GM12878 (cell line): ENCODE measurements at regions not wholly inside any gene's neighbourhood (a gene's known extent, or its start where the extent isn't known, plus 50 kb on each side); places are given as distances from the start of the nearest gene placed in this dataset.

Experiments used
- ATF2 ChIP-seq: IDR thresholded peaks from 2 replicates; pipeline ENCODE4 v1.6.1; 2012; ENCODE audit warnings: low read length, inconsistent platforms
- CREB1 ChIP-seq: IDR thresholded peaks from 2 replicates; pipeline ENCODE4 v1.6.1; 2012; ENCODE audit warnings: low read depth, mild to moderate bottlenecking, inconsistent platforms
- CTCF ChIP-seq, 3 experiments: IDR thresholded peaks in 2 of 3; conservative IDR thresholded peaks in 1 of 3; 2 replicates each; pipeline ENCODE4 v1.5.1; 2011; ENCODE audit warnings: low read depth in 3 of 3, low read length in 3 of 3, mild to moderate bottlenecking in 3 of 3, control low read depth in 2 of 3, moderate library complexity in 2 of 3, inconsistent platforms in 1 of 3, mixed read lengths in 1 of 3; ENCODE audit not compliant: control insufficient read depth in 2 of 3, insufficient read depth in 1 of 3; ENCODE audit errors: extremely low read depth in 1 of 3
- POLR2A ChIP-seq: IDR thresholded peaks from 2 replicates; pipeline ENCODE4 v1.6.1; 2011; ENCODE audit warnings: low read depth, mild to moderate bottlenecking, low read length
- POLR2AphosphoS5 ChIP-seq: IDR thresholded peaks from 2 replicates; pipeline ENCODE4 v1.6.1; 2011; ENCODE audit warnings: mild to moderate bottlenecking, low read length, inconsistent platforms
- RAD21 ChIP-seq: IDR thresholded peaks from 2 replicates; pipeline ENCODE4 v1.6.1; 2011; ENCODE audit warnings: mild to moderate bottlenecking, low read depth, low read length, moderate library complexity; ENCODE audit not compliant: insufficient read depth
- RFX5 ChIP-seq: IDR thresholded peaks from 2 replicates; pipeline ENCODE4 v1.6.1; 2011; ENCODE audit warnings: low read depth, low read length, improper control_type of control experiment
- SIN3A ChIP-seq: IDR thresholded peaks from 2 replicates; pipeline ENCODE4 v1.6.1; 2012; ENCODE audit warnings: low read depth, low read length, improper control_type of control experiment
- SMAD1 ChIP-seq: fragments of 450-650 bp; IDR thresholded peaks from 2 replicates; pipeline ENCODE4 v1.6.1; 2018; ENCODE audit warnings: mild to moderate bottlenecking, low read depth; ENCODE audit not compliant: partially characterized antibody
- SMC3 ChIP-seq: IDR thresholded peaks from 2 replicates; pipeline ENCODE4 v1.6.1; 2011; ENCODE audit warnings: low read length, improper control_type of control experiment, borderline replicate concordance
- USF1 ChIP-seq: IDR thresholded peaks from 2 replicates; pipeline ENCODE4 v1.6.1; 2011; ENCODE audit warnings: borderline replicate concordance, low read depth, mild to moderate bottlenecking, moderate library complexity, mixed read lengths, low read length; ENCODE audit not compliant: insufficient read depth; ENCODE audit errors: extremely low read length

- TF ChIP-seq POLR2A (no peak), SMAD1 (no peak), CTCF (IDR thresholded peaks at IDR 0.05 in 2 of 3, conservative IDR thresholded peaks at IDR 0.05 in 1 of 3; ENCODE audit: control insufficient read depth in 2 of 3, extremely low read depth in 1 of 3, insufficient read depth in 1 of 3, low read depth in 3 of 3, low read length in 3 of 3) (no peak), SIN3A (no peak), POLR2AphosphoS5 (no peak), ATF2 (no peak), RFX5 (no peak), RAD21 (no peak), SMC3 (no peak), CREB1 (no peak), USF1 (no peak)
Measured at GRCh38 chr6:37119387-37119886, 50.5 kb upstream of the PIM1 start.
